Neutrophil (primary cell): ENCODE measurements at regions not wholly inside any gene's neighbourhood (a gene's known extent, or its start where the extent isn't known, plus 50 kb on each side); places are given as distances from the start of the nearest gene placed in this dataset.

ENCODE experiments used
- H3K27ac ChIP-seq: fragments of 200-600 bp; sonication (generic); 2 replicates; pipeline ENCODE4 v1.5.1; 2016; ENCODE audit warnings: mild to moderate bottlenecking, moderate library complexity
- H3K27me3 ChIP-seq: fragments of 200-600 bp; sonication (generic); 2 replicates; pipeline ENCODE4 v1.6.0; 2016; ENCODE audit warnings: mild to moderate bottlenecking
- H3K36me3 ChIP-seq: fragments of 200-600 bp; sonication (generic); 2 replicates; pipeline ENCODE4 v1.5.1; 2017
- H3K4me1 ChIP-seq, 2 experiments: fragments of 200-600 bp in 1 of 2; sonication (generic) in 1 of 2; 1 replicate in 1 of 2; 2 replicates in 1 of 2; pipeline versions ENCODE4 v1.5.1 to v1.6.1; 2013 to 2016; ENCODE audit warnings: low read depth in 1 of 2, low read length in 1 of 2, mild to moderate bottlenecking in 1 of 2, moderate library complexity in 1 of 2; ENCODE audit not compliant: control insufficient read depth in 1 of 2, insufficient read depth in 1 of 2
- H3K4me3 ChIP-seq, 2 experiments: fragments of 200-600 bp in 1 of 2; sonication (generic) in 1 of 2; 1 replicate in 1 of 2; 2 replicates in 1 of 2; pipeline ENCODE4 v1.5.1; 2013 to 2016; ENCODE audit warnings: low read depth in 1 of 2, low read length in 1 of 2, mild to moderate bottlenecking in 1 of 2, moderate library complexity in 1 of 2
- H3K9me3 ChIP-seq: fragments of 200-600 bp; sonication (generic); 2 replicates; pipeline ENCODE4 v1.5.1; 2016
- TF ChIP-seq, protein P1 (sequence below): fragments of 200-600 bp; sonication (generic); IDR thresholded peaks from 2 replicates; pipeline ENCODE4 v1.5.1; 2016; ENCODE audit warnings: antibody characterized with exemption

DNA sequence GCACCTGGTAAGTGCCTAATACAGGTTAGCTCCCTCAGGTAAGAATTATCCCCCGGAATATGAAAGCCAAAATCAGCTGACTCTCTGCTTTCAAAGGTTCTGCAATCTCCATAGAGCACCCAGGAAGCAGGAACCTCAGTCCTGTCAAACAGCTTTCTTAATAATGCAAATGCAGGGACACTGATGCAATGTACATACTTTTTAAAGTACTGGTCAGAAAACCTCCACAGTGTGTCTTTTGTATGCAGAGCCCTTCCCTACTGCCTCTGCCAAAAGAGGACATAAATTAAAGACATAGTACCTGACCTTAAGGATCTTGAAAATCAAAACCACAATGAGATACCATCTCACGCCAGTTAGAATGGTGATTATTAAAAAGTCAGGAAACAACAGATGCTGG, 365.0 kb upstream of the KAZN start:
- TF ChIP-seq, protein P1, sequence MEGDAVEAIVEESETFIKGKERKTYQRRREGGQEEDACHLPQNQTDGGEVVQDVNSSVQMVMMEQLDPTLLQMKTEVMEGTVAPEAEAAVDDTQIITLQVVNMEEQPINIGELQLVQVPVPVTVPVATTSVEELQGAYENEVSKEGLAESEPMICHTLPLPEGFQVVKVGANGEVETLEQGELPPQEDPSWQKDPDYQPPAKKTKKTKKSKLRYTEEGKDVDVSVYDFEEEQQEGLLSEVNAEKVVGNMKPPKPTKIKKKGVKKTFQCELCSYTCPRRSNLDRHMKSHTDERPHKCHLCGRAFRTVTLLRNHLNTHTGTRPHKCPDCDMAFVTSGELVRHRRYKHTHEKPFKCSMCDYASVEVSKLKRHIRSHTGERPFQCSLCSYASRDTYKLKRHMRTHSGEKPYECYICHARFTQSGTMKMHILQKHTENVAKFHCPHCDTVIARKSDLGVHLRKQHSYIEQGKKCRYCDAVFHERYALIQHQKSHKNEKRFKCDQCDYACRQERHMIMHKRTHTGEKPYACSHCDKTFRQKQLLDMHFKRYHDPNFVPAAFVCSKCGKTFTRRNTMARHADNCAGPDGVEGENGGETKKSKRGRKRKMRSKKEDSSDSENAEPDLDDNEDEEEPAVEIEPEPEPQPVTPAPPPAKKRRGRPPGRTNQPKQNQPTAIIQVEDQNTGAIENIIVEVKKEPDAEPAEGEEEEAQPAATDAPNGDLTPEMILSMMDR = no peak
- Histone ChIP-seq H3K36me3 (no peaks in the 10 kb centered on the region), H3K9me3 (no peaks in the 10 kb centered on the region), H3K4me1 (no peaks in the 10 kb centered on the region), H3K27me3 (no peaks in the 10 kb centered on the region), H3K4me3 (no peak overlapping the region), H3K27ac (no peak overlapping the region)

DNA sequence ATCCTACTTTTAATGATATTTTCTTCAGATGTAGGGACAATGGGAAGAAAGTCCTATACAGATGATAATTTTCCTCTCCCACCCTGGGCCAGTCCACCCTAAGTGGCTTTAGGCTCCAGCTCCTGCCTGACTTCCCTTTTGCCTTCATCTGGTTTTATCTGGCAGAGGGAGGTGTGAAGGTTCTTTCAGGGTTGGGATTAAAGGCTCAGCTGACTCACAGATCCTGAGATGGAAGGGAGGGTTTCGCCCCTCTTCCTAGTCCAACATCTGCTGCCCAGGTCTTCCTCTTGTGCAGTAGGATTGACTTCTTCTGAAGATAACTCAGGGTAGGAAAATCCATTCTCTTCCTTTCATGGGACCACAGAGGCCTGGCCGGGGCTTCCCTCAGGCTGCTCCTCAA, 362.4 kb upstream of the KAZN start:
- Histone ChIP-seq H3K27ac (no peak overlapping the region), H3K36me3 (no peaks in the 10 kb centered on the region), H3K27me3 (no peaks in the 10 kb centered on the region), H3K4me1 (no peaks in the 10 kb centered on the region), H3K4me3 (no peak overlapping the region), H3K9me3 (no peaks in the 10 kb centered on the region)
- TF ChIP-seq, protein P1 = no peak

DNA sequence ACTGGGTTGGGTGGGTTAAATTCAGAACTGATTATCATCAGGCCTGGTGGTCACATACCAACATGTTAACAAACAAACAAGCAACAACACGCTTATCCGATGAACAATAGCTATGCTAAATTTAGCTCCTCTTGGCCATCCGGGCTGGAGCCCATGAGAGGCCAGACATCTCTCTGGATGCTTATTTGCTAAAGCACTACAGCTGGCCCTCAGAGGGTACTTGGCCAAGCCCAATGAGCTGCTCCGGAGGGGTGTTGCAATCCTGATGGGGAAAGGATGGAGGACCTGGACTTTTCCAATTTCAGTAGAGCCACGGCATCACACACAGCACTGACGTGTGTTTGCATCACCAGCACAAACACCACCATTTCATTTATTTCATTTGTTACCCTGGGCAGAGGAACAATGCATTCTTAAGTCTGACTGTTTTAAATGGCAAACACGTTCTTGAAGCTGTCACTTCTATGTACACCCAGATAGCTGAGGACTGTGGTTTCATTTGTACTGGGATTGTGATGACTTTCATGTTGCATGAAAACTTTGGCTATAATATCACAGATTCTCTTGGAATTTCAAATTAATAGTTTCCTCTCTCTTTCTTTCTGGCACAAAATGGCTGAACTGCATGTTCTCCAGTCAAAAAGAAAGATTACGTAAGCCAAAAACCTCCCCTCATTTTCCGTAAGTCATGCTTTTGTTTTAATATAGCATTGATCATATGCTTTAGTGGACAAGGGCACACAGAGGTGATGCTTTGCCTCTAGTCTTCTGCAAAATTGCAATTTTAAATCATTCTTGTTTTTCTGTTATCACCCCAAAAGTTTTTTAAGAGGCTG, 359.8 kb upstream of the KAZN start:
- no peaks in the 10 kb centered on the region for H3K4me1 ChIP-seq
- no peak overlapping the region for H3K27ac ChIP-seq
- no peaks in the 10 kb centered on the region for H3K9me3 ChIP-seq
- H3K27me3 ChIP-seq = no peaks in the 10 kb centered on the region
- H3K36me3 ChIP-seq = no peaks in the 10 kb centered on the region
- H3K4me3 ChIP-seq = no peak overlapping the region
- TF ChIP-seq, protein P1 = no peak

DNA sequence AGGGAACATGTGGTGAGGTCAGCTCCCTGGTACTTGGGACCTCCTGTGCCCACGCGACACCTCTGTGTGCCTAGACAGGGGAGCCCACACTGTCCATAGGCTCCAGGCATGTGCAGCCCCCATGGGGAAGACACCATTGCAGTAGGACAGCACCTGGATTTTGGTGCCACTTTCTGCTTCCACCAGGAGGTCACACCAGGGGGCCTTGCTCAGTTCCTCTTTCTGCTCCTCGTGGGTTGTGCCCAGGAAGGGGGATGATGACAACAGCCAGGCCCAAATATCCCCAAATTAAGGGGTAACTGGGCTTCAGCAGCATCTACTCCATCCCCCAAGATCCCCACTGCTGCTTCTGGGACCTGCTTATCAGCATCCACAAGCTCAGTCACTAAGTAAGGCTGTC, 358.2 kb upstream of the KAZN start:
- no peaks in the 10 kb centered on the region for H3K4me1 ChIP-seq
- no peaks in the 10 kb centered on the region for H3K36me3 ChIP-seq
- no peaks in the 10 kb centered on the region for H3K27me3 ChIP-seq
- H3K4me3 ChIP-seq = no peak overlapping the region
- H3K27ac ChIP-seq = no peak overlapping the region
- TF ChIP-seq, protein P1 = no peak
- no peaks in the 10 kb centered on the region for H3K9me3 ChIP-seq

DNA sequence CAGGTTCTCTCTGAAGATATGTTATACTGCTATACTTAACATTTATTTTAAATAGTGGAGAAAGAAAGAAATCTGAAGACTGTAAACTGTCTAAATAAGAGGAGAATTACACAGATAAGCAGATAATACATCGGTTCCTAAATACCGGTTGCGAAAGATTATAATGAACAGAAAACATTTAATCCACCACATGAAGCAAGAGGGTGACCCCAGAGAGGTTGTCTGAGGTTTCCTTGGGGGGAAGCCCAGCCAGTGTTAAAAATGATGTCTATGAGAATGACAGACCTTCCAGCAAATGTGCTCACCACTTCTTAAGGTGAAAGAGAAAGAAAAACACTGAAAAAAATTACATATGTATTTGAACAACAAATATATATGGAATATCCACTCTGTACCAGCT, 356.4 kb upstream of the KAZN start:
- no peaks in the 10 kb centered on the region for H3K4me1 ChIP-seq
- H3K36me3 ChIP-seq = no peaks in the 10 kb centered on the region
- H3K27me3 ChIP-seq = no peaks in the 10 kb centered on the region
- H3K27ac ChIP-seq = no peak overlapping the region
- TF ChIP-seq, protein P1 = no peak
- H3K4me3 ChIP-seq = no peak overlapping the region
- H3K9me3 ChIP-seq = no peaks in the 10 kb centered on the region
